Fibroblast of gingiva (primary cell): ENCODE measurements at regions not wholly inside any gene's neighbourhood (a gene's known extent, or its start where the extent isn't known, plus 50 kb on each side); places are given as distances from the start of the nearest gene placed in this dataset.
"Not testable (repeated sequence)": the region's sequence is repeated elsewhere in the genome, so short reads cannot be mapped to it uniquely, and the experiment has no call there.

ENCODE experiments used
- DNase-seq: peaks from one replicate; pipeline ENCODE4 v3.0.0-alpha.2; 2011; ENCODE audit warnings: low read depth

DNA sequence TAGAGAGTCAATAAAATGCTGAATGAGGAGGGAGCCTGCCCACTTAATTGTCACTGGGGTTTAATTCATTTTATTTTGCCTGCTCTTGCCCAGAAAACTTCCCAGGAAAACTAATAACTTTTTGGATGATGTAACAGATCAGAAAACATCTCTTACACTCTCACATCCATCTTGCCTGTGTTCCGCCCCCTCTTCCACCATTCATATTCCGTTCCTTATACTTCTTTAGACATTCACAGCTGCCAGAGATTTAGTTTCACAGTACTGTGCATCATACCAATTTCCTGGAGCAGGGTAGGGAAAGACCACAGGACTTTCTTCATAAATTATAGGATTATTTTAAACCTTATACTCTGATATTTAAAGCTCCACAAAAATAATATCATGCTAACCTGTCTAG lies 776.1 kb upstream of the SOX11 start:
- no peak for DNase-seq

GRCh38 chr2:4930704-4931103 lies 761.5 kb upstream of the SOX11 start:
- no peak for DNase-seq

DNA sequence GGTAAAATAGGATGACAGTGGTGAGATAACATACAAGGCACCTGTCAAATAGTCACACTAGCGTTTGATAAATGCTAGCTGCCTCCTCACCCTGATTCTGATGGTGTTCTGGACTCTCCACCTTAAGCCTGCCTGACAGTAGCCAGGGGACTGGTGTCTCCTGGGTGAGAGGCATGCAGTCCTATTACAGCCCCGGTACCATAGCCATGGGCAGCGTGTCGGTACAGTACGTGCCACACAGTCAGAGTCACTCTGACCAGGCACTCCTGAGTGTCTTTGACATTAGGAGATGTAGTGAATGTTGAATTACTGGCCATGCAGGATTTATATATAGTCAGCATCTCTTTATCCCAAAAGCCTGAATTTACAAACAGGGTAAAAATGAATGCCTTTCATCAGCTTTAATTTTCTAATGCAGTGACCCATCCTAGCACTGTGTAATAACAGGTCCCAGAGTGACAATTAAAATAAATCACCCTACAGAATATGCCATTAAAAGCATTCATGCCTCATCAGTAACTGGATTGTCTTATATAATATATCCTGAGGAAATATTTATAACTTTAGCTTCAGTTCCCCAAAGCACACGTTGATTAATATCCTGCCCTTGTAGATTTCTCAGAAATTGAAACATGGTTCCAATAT lies 760.3 kb upstream of the SOX11 start:
- DNase-seq, result no peak

DNA sequence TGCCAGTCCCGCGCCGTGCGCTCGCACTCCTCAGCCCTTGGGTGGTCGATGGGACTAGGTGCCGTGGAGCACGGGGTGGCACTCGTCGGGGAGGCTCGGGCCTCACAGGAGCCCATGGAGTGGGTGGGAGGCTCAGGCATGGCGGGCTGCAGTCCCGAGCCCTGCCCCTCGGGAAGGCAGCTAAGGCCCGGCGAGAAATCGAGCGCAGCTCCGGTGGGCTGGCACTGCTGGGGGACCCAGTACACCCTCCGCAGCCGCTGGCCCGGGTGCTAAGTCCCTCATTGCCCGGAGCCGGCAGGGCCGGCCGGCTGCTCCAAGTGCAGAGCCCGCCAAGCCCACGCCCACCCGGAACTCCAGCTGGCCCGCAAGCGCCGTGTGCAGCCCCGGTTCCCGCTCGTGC lies 756.9 kb upstream of the SOX11 start:
- not testable (repeated sequence) for DNase-seq

- no peak for DNase-seq
Observed at GRCh38 chr2:4937550-4937949, 754.6 kb upstream of the SOX11 start.

DNA sequence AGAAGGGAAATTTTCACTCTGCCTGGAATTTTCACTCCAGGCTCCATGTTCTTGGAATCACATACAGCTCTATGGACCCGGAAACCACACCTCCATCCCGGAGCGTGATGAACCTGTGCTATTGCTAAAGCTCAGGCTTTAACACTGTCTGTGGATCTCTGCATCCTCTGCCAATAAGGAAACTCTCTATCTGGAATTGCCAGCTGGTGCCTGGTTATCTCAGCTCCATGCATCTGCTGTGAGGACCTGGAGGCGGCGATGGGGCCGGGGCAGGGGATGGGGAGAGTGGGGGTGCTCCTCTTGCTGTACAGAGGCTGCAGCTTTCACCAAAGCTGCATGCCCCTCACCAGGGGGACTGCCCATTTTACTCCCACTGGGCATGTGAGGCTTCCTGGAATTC lies 754.0 kb upstream of the SOX11 start:
- no peak for DNase-seq

DNA sequence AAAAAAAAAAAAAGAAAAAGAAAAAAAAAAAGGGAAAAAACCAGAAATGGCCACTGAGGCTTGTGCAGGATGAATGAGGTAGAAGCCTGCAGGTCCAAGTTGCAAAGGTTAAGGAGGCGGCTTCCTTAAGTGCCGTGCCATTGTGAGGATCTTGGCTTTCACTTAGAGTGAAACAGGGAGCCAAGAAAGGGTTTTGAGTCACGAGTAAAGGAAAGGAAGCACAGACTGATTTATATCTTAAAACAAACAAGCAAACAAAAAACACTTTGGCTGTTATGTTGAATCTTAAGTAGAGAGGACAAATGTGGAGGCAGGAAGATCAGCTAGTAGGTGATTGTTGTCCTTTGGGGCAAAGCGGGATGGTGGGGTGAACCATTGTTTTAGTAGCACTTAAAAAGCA lies 749.7 kb upstream of the SOX11 start:
- no peak for DNase-seq

DNA sequence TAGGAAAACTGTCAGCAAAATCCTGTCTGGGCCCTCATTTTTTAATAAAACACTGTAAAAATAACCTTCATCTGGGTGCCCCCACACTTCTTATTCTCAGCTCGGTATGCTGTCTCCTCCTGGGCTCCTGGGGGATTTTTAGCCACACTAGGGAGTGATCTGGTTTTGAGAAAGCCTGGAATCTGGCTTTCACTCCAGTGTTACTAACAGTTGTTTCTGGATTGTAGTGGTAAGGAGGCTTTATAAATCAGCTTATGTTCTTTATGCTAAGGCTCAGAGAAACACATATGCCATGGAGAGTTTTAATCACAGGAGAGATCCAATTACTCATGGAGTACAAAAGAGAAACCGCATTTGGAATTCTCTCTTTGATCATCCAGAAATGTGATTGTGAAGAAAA lies 744.3 kb upstream of the SOX11 start:
- DNase-seq, result no peak

DNA sequence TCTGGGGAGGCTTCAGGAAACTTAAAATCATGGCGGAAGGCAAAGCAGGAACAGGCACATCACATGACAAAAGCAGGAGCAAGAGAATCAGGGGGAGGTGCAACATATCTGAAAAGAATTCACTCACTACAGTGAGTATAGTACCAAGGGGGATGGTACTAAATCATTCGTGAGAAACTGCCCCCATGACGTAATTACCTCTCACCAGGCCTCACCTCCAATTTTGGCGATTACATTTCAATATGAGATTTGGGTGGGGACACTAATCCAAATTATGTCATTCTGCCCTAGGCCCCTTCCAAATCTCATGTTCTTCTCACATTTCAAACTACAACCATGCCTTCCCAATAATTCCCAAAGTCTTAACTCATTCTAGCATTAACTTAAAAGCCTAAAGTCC lies 740.8 kb upstream of the SOX11 start:
- DNase-seq, result no peak

DNA sequence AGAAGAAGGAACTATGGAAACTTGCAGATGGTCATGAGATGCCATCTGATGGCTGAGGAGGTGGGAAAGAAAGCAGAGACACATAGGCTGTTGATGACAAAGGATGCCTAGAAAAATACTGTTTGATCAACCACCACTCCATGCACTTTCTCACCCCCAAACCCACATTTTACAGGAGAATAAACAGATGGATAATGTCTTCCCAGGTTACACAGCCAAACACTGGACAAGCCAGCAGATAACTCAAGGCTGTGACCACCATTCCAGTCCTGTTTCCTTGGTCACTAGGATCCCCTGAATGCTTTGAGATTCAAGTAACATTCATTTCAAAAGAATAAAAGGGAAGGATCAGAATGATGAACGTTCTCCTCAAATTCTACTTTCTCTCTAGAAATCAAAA lies 733.0 kb upstream of the SOX11 start:
- DNase-seq, result no peak

DNA sequence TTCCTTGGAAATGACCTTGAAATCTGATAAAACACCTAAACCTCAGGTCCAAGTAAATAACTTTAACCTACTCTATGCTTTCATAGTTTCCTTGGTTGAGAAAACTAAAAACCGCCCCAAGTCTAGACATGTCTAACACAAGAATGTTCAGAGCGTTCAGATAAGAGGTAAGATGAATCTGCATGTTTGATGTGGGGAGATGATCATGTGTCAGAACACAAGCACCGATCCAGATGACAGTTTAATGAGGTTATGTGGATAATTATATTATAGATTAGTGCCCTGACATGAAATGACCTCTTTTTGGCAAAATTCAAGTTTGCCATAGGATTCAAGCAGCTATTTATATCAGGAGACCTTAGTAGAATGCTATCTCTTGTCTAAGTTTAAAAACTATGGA lies 729.8 kb upstream of the SOX11 start:
- DNase-seq, result no peak

- DNase-seq, result no peak
Observed at GRCh38 chr2:4963106-4963505, 729.1 kb upstream of the SOX11 start.

GRCh38 chr2:4964001-4964540 lies 728.1 kb upstream of the SOX11 start:
- DNase-seq, result no peak

GRCh38 chr2:4964579-4964978 lies 727.6 kb upstream of the SOX11 start:
- no peak for DNase-seq

GRCh38 chr2:4965556-4966320 lies 726.4 kb upstream of the SOX11 start:
- DNase-seq, result no peak

GRCh38 chr2:4967206-4967605 lies 725.0 kb upstream of the SOX11 start:
- DNase-seq, result no peak

DNA sequence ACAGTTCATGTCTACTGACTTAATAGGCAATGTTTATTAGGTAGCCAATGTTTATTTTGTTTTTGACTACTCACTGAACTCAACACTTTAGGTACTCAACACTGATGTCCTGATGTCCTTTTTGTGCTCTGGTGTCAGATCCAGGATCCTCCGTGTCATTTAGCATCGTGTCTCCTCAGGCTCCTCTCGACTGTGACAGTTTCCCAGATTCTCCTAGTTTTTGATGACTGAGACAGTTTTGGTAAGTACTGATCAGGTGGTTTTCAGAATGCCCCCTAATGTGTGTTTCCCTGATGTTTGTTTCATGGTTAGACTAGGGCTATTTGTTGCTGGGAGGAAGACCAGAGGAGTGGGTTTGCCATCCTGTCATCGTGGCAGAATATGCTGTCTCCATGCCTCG lies 719.7 kb upstream of the SOX11 start:
- no peak for DNase-seq

GRCh38 chr2:4973354-4973753 lies 718.8 kb upstream of the SOX11 start:
- DNase-seq, result no peak

GRCh38 chr2:4973973-4974372 lies 718.2 kb upstream of the SOX11 start:
- peak; percentile 1 for DNase-seq

DNA sequence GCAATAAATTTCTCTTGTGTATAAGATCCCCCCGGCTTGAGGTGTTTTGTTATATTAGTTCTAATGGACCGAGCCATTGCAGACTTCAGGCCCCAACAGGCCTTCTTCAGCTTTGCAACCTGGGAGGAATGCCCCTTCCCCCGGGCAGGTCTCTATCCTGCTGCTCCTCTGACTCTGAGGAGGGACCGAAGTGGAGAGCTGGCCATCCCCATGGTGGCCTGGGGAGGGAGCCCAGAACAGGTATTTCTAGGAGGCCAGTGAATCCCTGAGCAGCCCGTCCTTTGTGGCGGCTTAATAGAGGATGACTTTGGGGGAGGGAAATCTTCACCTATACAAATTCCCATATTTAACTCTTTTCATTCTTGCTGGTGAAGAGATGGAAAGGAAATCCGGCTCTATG lies 715.8 kb upstream of the SOX11 start:
- no peak for DNase-seq

DNA sequence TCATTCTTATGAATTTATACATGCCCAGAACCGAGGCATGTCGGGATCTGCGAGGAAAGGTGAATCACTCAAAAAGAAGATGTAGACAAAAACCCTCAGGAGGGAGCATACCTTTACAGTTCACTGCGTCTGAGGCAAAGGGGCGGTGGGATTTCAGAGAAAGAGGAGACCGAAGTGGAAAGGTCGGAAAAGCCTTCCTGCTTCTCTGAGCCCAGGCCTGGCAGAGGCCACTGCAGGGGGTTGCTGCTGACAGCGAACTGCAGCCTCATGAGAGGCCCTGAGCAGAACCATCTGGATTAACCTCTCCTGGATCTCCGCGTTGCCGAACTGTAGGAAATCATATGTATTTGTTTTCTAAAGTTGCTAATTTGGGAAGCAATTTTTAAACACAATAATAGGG lies 713.1 kb upstream of the SOX11 start:
- DNase-seq, result no peak

GRCh38 chr2:4980995-4981394 lies 711.2 kb upstream of the SOX11 start:
- no peak for DNase-seq

DNA sequence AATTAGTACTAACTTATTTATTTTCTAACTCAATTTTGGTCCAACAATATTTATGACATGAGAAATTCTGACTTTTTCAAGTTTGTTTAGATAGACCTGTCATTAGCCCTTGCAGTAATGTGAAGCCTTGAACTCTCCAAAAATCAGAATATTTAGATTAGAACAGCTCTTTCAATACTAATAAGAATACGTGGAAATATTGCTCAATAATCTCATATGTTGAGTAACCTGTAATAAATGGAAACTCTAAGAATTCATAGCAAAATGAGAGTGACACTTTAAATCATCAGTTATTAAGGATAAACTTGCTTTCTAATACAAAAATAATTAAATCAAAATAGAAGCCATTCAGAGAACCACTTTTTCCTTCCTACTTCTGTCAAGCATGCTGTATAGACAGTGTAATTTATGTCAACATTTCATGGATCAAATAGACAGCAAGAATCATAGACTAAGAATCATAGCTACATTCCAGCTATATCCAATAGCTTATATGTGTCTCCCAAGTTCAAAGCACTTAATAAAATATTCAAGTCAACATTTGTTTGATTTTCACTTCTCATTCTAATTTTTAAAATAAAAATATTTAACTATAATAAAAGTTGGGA lies 710.3 kb upstream of the SOX11 start:
- no peak for DNase-seq
